ENCODE measurements at regions not wholly inside any gene's neighbourhood (a gene's known extent, or its start where the extent isn't known, plus 50 kb on each side); places are given as distances from the start of the nearest gene placed in this dataset.

- no peak for DNase-seq (ENCODE audit: extremely low read depth, low read depth)
Observed at GRCh38 chr7:25788961-25789620, 362.9 kb upstream of the NFE2L3 start.

- no peak for DNase-seq (ENCODE audit: extremely low read depth, low read depth)
Observed at GRCh38 chr7:25789701-25790640, 362.0 kb upstream of the NFE2L3 start.

GRCh38 chr7:25790963-25791362 is 361.0 kb upstream of the NFE2L3 start:
- DNase-seq (ENCODE audit: extremely low read depth, low read depth): no peak

- DNase-seq (ENCODE audit: extremely low read depth, low read depth): no peak
Observed at GRCh38 chr7:25792586-25792985, 359.4 kb upstream of the NFE2L3 start.

GRCh38 chr7:25795824-25796235 is 356.2 kb upstream of the NFE2L3 start:
- no peak for DNase-seq (ENCODE audit: extremely low read depth, low read depth)

- DNase-seq (ENCODE audit: extremely low read depth, low read depth): no peak
Observed at GRCh38 chr7:25798344-25798743, 353.7 kb upstream of the NFE2L3 start.

GRCh38 chr7:25801214-25801613 is 350.8 kb upstream of the NFE2L3 start:
- DNase-seq (ENCODE audit: extremely low read depth, low read depth): no peak

GRCh38 chr7:25802057-25802456 is 349.9 kb upstream of the NFE2L3 start:
- DNase-seq (ENCODE audit: extremely low read depth, low read depth): no peak

GRCh38 chr7:25802473-25802872 is 349.5 kb upstream of the NFE2L3 start:
- no peak for DNase-seq (ENCODE audit: extremely low read depth, low read depth)

GRCh38 chr7:25803117-25803887 is 348.7 kb upstream of the NFE2L3 start:
- DNase-seq (ENCODE audit: extremely low read depth, low read depth): no peak

- no peak for DNase-seq (ENCODE audit: extremely low read depth, low read depth)
Observed at GRCh38 chr7:25804154-25804553, 347.8 kb upstream of the NFE2L3 start.

- no peak for DNase-seq (ENCODE audit: extremely low read depth, low read depth)
Observed at GRCh38 chr7:25805027-25805687, 346.8 kb upstream of the NFE2L3 start.

GRCh38 chr7:25807086-25807611 is 344.8 kb upstream of the NFE2L3 start:
- DNase-seq (ENCODE audit: extremely low read depth, low read depth): no peak

- no peak for DNase-seq (ENCODE audit: extremely low read depth, low read depth)
Observed at GRCh38 chr7:25809441-25809840, 342.6 kb upstream of the NFE2L3 start.

GRCh38 chr7:25812086-25812850 is 339.7 kb upstream of the NFE2L3 start:
- DNase-seq (ENCODE audit: extremely low read depth, low read depth): no peak

- no peak for DNase-seq (ENCODE audit: extremely low read depth, low read depth)
Observed at GRCh38 chr7:25813381-25813780, 338.6 kb upstream of the NFE2L3 start.

GRCh38 chr7:25815711-25816110 is 336.3 kb upstream of the NFE2L3 start:
- no peak for DNase-seq (ENCODE audit: extremely low read depth, low read depth)

- DNase-seq (ENCODE audit: extremely low read depth, low read depth): peak; percentile 27
Observed at GRCh38 chr7:25820432-25821040, 331.5 kb upstream of the NFE2L3 start.

GRCh38 chr7:25821225-25821624 is 330.8 kb upstream of the NFE2L3 start:
- DNase-seq (ENCODE audit: extremely low read depth, low read depth): no peak
